Endodermal cell (in vitro differentiated cells): ENCODE measurements at regions not wholly inside any gene's neighbourhood (a gene's known extent, or its start where the extent isn't known, plus 50 kb on each side); places are given as distances from the start of the nearest gene placed in this dataset.

ENCODE experiments used
- DNase-seq: peaks from one replicate; pipeline ENCODE4 v3.0.0-alpha.2; 2017
- H3K27ac ChIP-seq: 2 replicates; pipeline ENCODE4 v1.5.1; 2013; ENCODE audit warnings: mild to moderate bottlenecking, low read depth, low read length, moderate library complexity
- H3K27me3 ChIP-seq: 2 replicates; pipeline ENCODE4 v1.6.1; 2013; ENCODE audit warnings: mild to moderate bottlenecking, low read length, moderate library complexity; ENCODE audit not compliant: insufficient read depth, control insufficient read depth, poor library complexity, severe bottlenecking
- H3K36me3 ChIP-seq: 2 replicates; pipeline ENCODE4 v1.7.0; 2013; ENCODE audit warnings: mild to moderate bottlenecking, low read length, moderate library complexity; ENCODE audit not compliant: control insufficient read depth, insufficient read depth
- H3K4me1 ChIP-seq: one replicate; pipeline ENCODE4 v1.7.0; 2013; ENCODE audit warnings: low read length; ENCODE audit not compliant: control insufficient read depth, insufficient read depth
- H3K4me3 ChIP-seq: 2 replicates; pipeline ENCODE4 v1.5.1; 2013; ENCODE audit warnings: mild to moderate bottlenecking, low read length, moderate library complexity
- H3K9ac ChIP-seq: 2 replicates; pipeline ENCODE4 v1.6.1; 2013; ENCODE audit warnings: mild to moderate bottlenecking, low read length, moderate library complexity; ENCODE audit not compliant: poor library complexity, severe bottlenecking; ENCODE audit errors: extremely low read depth
- H3K9me3 ChIP-seq: 2 replicates; pipeline ENCODE4 v1.6.1; 2013; ENCODE audit warnings: mild to moderate bottlenecking, low read length, moderate library complexity; ENCODE audit not compliant: control insufficient read depth
- H3K27ac Mint-ChIP-seq: 2 replicates; pipeline ENCODE4 v1.8.0; 2020; ENCODE audit warnings: mixed read lengths
- H3K27me3 Mint-ChIP-seq: 2 replicates; pipeline ENCODE4 v1.8.0; 2021; ENCODE audit warnings: mild to moderate bottlenecking, mixed read lengths; ENCODE audit not compliant: insufficient read depth
- H3K36me3 Mint-ChIP-seq: 2 replicates; pipeline ENCODE4 v1.8.0; 2020; ENCODE audit warnings: low read depth, mixed read lengths
- H3K4me1 Mint-ChIP-seq: 2 replicates; pipeline ENCODE4 v1.8.0; 2020; ENCODE audit warnings: mixed read lengths
- H3K4me3 Mint-ChIP-seq: 2 replicates; pipeline ENCODE4 v1.8.0; 2020; ENCODE audit warnings: mild to moderate bottlenecking, moderate library complexity, mixed read lengths
- H3K9me3 Mint-ChIP-seq: 2 replicates; pipeline ENCODE4 v1.8.0; 2020; ENCODE audit warnings: mild to moderate bottlenecking, mixed read lengths
- CTCF ChIP-seq: fragments of 200-600 bp; sonication (generic); conservative IDR thresholded peaks from 2 replicates; pipeline ENCODE4 v1.5.0; 2021; ENCODE audit warnings: antibody characterized with exemption, mild to moderate bottlenecking
- whole genome bisulfite sequencing, 2 experiments: methylation state at CpG; one replicate each; pipeline versions ENCODE4 v1.1.5 to v1.1.7; 2013; ENCODE audit warnings: missing lambda C conversion rate in 2 of 2, mixed read lengths in 1 of 2; ENCODE audit not compliant: insufficient coverage in 1 of 2, insufficient read length in 1 of 2; 5-methylcytosine and 5-hydroxymethylcytosine counted together

GRCh38 chr10:44233561-44234482 lies 151.1 kb downstream of the CXCL12 start:
- Histone ChIP-seq H3K27ac (peak overlapping the region; percentile 1), H3K4me3 (peak overlapping the region; percentile 53)
- peak overlapping the region; percentile 79 for H3K27ac Mint-ChIP-seq

GRCh38 chr10:44217274-44217820 lies 167.6 kb downstream of the CXCL12 start:
- Mint-ChIP-seq H3K9me3 (peaks cover 41% of the 10 kb centered on the region), H3K36me3 (peaks cover 6% of the 10 kb centered on the region), H3K4me3 (no peak overlapping the region), H3K27ac (no peak overlapping the region), H3K27me3 (no peaks in the 10 kb centered on the region), H3K4me1 (no peaks in the 10 kb centered on the region)
- Histone ChIP-seq H3K27ac (no peak overlapping the region), H3K9ac (no peak overlapping the region), H3K4me1 (no peaks in the 10 kb centered on the region), H3K9me3 (peaks cover 31% of the 10 kb centered on the region), H3K27me3 (no peaks in the 10 kb centered on the region), H3K4me3 (no peak overlapping the region), H3K36me3 (no peaks in the 10 kb centered on the region)
- TF ChIP-seq CTCF = no peak
- DNase-seq = no peak
- WGBS, 2 experiments = 88 to 90% methylated on average over 3 of the region's 3 CpGs

More at GRCh38 chr10:44233561-44234482, 151.1 kb downstream of the CXCL12 start:
- no peak for TF ChIP-seq CTCF
- Mint-ChIP-seq H3K9me3 (peaks cover 15% of the 10 kb centered on the region), H3K36me3 (no peaks in the 10 kb centered on the region), H3K4me3 (peak overlapping the region; percentile 38), H3K27me3 (peaks cover 3% of the 10 kb centered on the region), H3K4me1 (peaks cover 36% of the 10 kb centered on the region)
- Histone ChIP-seq H3K9ac (no peak overlapping the region), H3K4me1 (peaks cover 18% of the 10 kb centered on the region), H3K36me3 (no peaks in the 10 kb centered on the region), H3K27me3 (no peaks in the 10 kb centered on the region), H3K9me3 (no peaks in the 10 kb centered on the region)
- WGBS, 2 experiments = 13 to 20% methylated on average over 5 to 20 of the region's 23 CpGs
- DNase-seq = peak; percentile 95

- DNase-seq = no peak
- H3K27me3 ChIP-seq = no peaks in the 10 kb centered on the region
- no peak for TF ChIP-seq CTCF
- no peaks in the 10 kb centered on the region for H3K36me3 ChIP-seq
- Mint-ChIP-seq H3K4me3 (no peak overlapping the region), H3K36me3 (peaks cover 6% of the 10 kb centered on the region), H3K4me1 (no peaks in the 10 kb centered on the region), H3K27me3 (no peaks in the 10 kb centered on the region), H3K9me3 (peaks cover 41% of the 10 kb centered on the region), H3K27ac (no peak overlapping the region)
- no peak overlapping the region for H3K4me3 ChIP-seq
- H3K4me1 ChIP-seq = no peaks in the 10 kb centered on the region
- H3K27ac ChIP-seq = no peak overlapping the region
- 88% methylated on average over 2 of the region's 2 CpGs; no CpG with 5 or more reads in 1 of the 2 experiments for WGBS, 2 experiments
- H3K9ac ChIP-seq = no peak overlapping the region
- H3K9me3 ChIP-seq = peaks cover 31% of the 10 kb centered on the region
Measured at GRCh38 chr10:44216073-44216472, 168.8 kb downstream of the CXCL12 start.
